GM06990 (cell line): ENCODE measurements at regions not wholly inside any gene's neighbourhood (a gene's known extent, or its start where the extent isn't known, plus 50 kb on each side); places are given as distances from the start of the nearest gene placed in this dataset.

Source experiments
- DNase-seq: peaks from one replicate; pipeline ENCODE4 v3.0.0-alpha.2; 2011; ENCODE audit not compliant: insufficient read length; ENCODE audit errors: extremely low read depth
- H3K27me3 ChIP-seq: replicated peaks from 2 replicates; pipeline ENCODE4 v1.6.0; 2011; ENCODE audit warnings: low read length; ENCODE audit not compliant: control insufficient read depth, insufficient read depth
- H3K36me3 ChIP-seq: 2 replicates; pipeline ENCODE4 v1.5.1; 2011; ENCODE audit warnings: low read length; ENCODE audit not compliant: control insufficient read depth, insufficient read depth
- H3K4me3 ChIP-seq: replicated peaks from 2 replicates; pipeline ENCODE4 v1.5.1; 2011; ENCODE audit warnings: low read depth, mild to moderate bottlenecking, control low read depth, low read length
- TF ChIP-seq, protein P1 (sequence below): IDR thresholded peaks from 2 replicates; pipeline ENCODE4 v1.5.1; 2011; ENCODE audit warnings: low read length, control low read depth, mild to moderate bottlenecking, inconsistent platforms; ENCODE audit not compliant: insufficient read depth, poor library complexity, severe bottlenecking

DNA sequence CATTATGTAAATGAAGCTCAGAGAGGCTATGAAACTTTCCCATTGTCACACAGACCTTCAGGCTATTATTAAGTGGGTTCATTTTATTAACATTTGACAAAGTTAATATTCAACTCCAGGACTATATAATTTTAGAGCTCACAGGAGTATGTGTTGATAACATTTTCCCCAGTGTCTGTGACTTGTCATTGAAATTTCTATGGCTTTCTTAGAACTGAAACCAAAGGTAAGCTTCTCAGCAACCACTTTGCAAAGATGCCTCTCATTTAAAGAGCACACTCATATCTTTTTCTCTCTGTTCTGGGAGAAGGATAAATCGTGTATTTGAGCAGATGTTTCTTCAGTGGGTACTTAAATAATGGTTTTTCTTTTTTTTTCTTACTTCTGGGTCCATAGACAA lies 61.8 kb upstream of the LHCGR start:
- TF ChIP-seq, protein P1, sequence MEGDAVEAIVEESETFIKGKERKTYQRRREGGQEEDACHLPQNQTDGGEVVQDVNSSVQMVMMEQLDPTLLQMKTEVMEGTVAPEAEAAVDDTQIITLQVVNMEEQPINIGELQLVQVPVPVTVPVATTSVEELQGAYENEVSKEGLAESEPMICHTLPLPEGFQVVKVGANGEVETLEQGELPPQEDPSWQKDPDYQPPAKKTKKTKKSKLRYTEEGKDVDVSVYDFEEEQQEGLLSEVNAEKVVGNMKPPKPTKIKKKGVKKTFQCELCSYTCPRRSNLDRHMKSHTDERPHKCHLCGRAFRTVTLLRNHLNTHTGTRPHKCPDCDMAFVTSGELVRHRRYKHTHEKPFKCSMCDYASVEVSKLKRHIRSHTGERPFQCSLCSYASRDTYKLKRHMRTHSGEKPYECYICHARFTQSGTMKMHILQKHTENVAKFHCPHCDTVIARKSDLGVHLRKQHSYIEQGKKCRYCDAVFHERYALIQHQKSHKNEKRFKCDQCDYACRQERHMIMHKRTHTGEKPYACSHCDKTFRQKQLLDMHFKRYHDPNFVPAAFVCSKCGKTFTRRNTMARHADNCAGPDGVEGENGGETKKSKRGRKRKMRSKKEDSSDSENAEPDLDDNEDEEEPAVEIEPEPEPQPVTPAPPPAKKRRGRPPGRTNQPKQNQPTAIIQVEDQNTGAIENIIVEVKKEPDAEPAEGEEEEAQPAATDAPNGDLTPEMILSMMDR: no peak
- Histone ChIP-seq H3K36me3 (no peaks in the 10 kb centered on the region), H3K4me3 (no peak overlapping the region), H3K27me3 (no peaks in the 10 kb centered on the region)
- DNase-seq: no peak

DNA sequence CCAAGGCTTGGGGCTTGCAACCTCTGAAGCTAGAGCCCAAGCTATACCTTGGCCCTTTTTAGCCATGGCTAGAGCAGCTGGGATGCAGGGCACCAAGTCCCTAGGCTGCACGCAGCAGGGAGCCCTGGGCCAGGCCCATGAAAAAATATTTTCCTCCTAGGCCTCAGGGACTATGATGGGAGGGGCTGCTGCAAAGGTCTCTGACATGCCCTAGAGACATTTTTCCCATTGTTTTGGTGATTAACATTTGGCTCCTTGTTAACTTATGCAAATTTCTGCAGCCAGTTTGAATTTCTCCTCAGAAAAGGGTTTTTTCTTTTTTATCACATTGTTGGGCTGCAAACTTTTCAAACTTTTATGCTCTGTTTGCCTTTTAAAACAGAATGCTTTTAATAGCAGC lies 56.9 kb upstream of the LHCGR start:
- Histone ChIP-seq H3K4me3 (no peak overlapping the region), H3K36me3 (no peaks in the 10 kb centered on the region), H3K27me3 (no peaks in the 10 kb centered on the region; the same call in none of the 2 replicates)
- TF ChIP-seq, protein P1: no peak
- no peak for DNase-seq

GRCh38 chr2:48808311-48808710 lies 52.8 kb upstream of the LHCGR start:
- no peak for DNase-seq
- TF ChIP-seq, protein P1: no peak
- Histone ChIP-seq H3K4me3 (no peak overlapping the region), H3K27me3 (no peaks in the 10 kb centered on the region; the same call in none of the 2 replicates), H3K36me3 (no peaks in the 10 kb centered on the region)
